HK-2 (cell line): ENCODE measurements at regions not wholly inside any gene's neighbourhood (a gene's known extent, or its start where the extent isn't known, plus 50 kb on each side); places are given as distances from the start of the nearest gene placed in this dataset.

Source experiments
- DNase-seq: peaks from one replicate; pipeline ENCODE4 v3.0.0-alpha.2; 2018; ENCODE audit not compliant: unreplicated experiment

DNA sequence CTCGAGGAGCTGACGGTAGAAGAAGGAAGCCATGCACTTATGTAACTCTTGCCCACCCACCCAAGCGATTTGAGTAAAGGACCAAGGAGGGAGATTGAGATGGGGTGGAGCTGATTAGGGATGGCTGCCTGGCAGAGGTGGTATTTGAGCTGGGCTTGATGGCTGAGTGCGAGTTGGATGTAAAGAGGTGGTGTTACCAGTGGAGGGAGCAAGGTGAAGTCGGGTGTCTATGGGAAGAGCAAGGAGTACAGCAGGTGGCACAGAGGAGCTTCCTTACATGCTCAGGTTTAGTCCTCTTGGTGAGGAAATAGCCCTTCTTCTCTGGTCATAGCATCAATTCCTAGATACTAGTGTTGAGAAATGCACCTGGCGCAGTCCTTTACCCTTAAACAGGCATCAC, 294.2 kb upstream of the SKOR2 start:
- DNase-seq, result no peak

GRCh38 chr18:47543080-47543479, 291.6 kb upstream of the SKOR2 start:
- DNase-seq, result no peak

GRCh38 chr18:47542551-47542950, 291.1 kb upstream of the SKOR2 start:
- DNase-seq, result no peak

DNA sequence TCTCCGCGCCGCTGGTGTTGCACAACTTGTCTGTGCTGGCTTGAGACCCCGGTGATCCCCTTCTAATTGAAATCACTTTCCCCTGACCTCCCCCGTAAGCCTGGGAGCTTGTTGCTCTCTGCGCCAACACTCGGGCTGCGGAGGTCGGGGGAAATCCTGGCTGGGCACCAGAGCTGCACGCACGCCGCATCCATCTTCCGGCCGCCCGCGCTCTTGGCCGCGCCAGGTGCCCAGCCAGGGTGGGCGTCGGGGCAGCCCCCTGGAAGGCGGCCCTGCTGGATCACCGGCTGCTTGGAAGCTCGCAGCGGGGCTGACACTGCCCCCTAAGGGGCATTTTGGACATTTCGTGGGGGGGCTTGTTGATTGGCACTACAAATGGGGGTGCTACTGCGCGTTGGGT, 280.3 kb upstream of the SKOR2 start:
- DNase-seq, result no peak

DNA sequence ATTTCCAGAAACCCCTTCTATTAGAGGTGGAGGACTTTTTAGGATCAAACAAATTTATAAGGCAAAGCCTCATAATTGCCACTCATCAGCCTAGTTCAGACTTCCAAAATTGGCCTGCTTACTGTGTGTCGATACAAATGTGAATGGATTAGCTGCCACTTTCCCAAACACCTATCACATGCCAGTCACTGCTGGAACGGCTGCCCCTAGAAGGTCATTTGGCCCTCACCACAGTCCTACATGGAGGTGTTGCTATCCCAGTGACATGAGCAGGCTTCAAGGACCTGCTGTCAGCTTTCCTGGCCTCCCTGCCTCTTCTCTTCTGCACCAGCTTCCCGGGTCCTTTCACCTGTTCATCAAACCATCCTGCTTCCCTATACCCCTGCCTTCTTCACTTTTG, 279.2 kb upstream of the SKOR2 start:
- DNase-seq, result no peak

GRCh38 chr18:47528343-47528742, 276.9 kb upstream of the SKOR2 start:
- no peak for DNase-seq

DNA sequence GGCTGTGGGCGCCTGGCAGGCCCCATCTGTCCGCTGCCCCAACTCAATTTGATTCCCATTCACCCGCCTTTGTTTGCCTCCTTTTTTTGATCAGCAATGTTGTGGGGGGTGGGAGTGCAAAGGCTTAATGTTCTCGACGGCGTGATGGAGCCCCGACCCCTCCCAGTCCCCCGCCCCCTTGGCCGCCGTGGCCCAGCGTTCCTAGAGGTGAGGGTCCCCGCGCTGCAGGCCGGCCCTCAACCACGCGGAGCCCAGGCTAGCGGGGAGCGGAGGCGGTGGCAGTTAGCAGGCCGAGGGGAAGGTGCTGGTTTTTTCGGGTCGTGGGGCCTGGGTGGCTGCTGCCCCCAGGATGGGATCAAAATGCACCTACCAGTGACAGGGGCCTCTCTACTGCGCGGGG, 274.7 kb upstream of the SKOR2 start:
- no peak for DNase-seq

GRCh38 chr18:47522359-47522758, 270.9 kb upstream of the SKOR2 start:
- DNase-seq, result no peak

DNA sequence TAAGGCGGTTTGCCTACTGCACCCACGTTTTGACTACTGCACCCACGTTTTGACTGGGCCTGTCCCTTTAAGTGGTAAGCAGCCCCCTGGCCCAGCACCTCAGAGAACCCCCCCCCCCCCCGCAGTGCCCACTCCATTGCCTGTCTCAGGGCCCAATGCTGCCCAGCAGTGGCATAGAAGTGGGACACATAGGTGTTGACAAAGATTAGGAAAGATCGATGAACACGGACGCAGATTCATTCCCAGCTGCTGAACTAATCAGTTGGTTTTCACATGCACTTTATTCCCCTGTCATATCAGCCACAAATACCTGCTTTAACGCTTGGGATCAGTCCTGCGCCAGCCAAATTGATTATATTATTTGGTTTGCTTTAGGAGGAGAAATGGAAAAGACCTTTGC, 268.8 kb upstream of the SKOR2 start:
- no peak for DNase-seq

DNA sequence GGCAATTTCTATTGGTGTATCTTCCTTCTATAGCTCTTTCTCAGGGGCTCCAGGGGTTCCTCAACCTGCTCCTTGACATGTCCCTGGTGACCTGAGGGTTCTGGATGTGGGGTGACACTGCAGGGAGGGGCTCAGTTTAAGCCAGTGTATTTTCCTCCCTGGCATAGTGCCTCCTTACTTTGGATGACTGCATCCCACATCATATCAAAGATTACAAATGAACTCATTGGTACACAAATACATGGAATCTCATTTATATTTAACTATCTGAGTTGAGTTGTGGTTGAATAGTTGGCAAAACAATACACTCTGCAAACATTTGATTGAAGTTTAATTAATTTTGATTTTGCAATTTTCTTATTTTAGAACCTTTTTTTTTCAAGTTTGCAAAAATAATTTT, 268.2 kb upstream of the SKOR2 start:
- no peak for DNase-seq

- no peak for DNase-seq
Measured at GRCh38 chr18:47519277-47519676, 267.8 kb upstream of the SKOR2 start.

DNA sequence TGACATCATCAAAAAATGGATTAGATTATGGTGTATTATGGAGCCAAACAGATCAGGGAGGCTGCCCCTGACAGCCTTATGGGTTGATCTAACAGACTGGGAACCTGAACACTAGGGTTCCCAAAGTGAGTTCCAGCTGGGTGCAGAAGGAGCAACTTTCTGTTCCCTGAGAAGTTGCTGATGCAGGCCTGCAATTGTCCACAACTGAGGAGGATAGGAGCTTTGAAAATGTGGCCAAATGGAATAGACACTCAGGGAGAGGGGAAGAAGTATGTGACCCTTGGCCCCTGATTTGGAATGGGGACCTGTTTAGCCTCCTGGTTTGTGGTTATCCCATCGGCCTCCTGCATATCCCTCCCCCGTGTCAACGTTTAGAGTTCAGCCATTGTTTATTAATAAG, 262.2 kb upstream of the SKOR2 start:
- DNase-seq, result no peak

DNA sequence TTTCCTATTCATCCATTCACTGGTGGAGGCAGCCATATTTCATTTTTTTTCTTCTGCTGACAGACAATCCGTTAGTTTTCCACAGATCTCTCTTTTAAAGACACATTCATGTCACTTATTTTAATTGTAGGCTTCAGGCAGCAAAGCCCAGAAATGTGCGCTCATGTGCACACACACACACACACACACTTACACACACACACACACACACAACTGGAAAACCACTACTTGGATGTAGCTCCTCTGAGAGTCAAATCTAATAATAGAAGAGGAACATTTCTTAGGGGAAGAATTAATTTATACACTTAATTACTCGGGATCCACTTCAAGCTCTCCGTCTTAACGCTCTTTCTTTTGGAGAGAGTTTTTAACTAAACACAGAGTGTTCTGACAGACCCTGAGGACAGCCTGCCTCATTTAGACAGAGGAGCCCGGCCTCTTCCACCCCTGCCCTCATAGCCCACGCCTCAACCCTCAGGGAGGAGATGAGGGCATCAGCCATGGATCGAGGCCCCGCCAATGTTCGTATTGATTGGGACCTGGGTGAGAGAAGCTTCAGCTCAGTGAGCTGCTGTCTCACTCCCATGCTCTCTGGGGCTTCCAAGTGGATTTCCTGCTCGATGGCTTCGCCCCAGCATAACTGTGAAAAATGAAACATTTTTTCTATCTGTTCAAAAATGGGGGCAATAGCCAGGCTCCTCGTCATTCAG, 261.4 kb upstream of the SKOR2 start:
- DNase-seq, result no peak

GRCh38 chr18:47512056-47512455, 260.6 kb upstream of the SKOR2 start:
- DNase-seq, result no peak

DNA sequence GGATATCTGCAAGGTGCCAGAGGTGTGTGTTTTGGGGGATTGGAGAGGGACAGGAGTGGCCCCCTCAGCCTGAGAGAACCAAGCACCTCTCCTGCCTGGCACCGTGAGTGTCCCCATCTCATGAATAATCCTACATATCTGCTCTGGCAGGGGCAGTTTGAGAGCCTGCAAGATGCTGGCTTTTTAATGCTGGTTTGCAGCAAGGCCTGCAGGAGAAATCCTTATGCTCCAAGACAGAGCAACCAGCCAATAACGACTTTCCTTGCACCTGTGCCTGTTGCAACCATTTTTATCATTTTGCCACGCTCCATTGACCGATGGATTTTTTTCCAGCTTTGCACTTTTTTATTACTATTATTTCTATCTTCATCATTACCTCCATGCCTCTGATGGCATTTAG, 259.4 kb upstream of the SKOR2 start:
- DNase-seq, result no peak

DNA sequence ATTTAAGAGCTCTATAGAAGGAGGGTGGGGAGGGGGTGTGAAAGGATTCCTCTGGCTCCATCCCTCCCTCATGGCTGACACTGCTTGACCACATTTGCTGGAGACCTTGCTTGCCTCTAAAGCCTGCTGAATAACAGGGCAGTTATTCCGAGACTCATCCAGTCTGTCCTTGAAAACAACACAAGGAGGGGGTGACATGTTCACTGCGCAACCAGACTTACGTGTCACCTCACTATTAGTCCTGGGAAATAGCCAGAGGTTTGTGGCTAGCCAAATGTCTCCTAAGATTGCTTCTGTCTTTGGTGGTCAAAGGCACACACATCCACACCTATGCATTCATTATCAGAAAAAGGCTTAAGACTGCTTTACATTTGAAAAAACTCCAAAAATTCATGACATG, 256.2 kb upstream of the SKOR2 start:
- no peak for DNase-seq

- DNase-seq, result no peak
Measured at GRCh38 chr18:47506897-47507296, 255.4 kb upstream of the SKOR2 start.

DNA sequence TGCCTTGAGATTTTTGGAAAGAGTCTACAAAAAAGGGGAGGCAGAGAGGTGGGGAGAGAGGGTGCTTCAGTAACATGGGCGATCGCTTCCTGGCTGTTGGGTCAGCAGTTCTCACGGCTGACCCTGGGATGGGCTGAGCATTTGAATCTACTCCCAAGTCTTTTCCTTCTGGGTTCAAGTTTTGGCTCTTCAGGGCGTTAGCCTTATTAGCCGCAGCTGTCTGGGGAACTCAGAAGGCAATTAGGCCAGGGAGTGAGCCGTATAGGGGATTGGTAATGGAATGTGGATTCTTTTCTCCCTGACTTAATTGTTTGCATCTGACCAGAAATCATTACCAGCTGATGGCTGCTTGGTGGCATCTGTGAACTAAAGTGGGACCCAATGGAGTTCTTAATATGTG, 250.5 kb upstream of the SKOR2 start:
- DNase-seq, result no peak

GRCh38 chr18:47500930-47501329, 249.5 kb upstream of the SKOR2 start:
- no peak for DNase-seq

- no peak for DNase-seq
Measured at GRCh38 chr18:47492691-47493090, 241.2 kb upstream of the SKOR2 start.

DNA sequence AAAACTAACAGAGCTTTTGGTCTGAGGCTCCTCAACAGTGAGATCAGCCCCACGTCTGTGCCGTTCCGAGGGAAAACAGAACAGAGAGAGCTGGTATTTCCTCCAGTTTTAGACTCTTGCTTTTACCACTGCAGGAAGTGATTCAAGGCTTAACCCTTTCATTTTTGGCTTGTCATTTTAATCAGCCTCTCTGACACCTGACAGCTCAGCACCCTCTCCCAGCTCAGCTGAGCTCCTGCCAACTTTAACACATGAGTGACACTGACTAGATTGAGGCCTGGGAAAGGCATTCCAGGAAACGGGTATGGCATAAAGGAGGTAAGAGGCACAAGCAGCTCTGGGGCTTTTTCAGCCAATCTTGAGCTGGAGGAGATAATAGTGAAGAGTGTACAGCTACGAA, 239.4 kb upstream of the SKOR2 start:
- DNase-seq, result no peak

GRCh38 chr18:47485221-47485797, 233.8 kb upstream of the SKOR2 start:
- no peak for DNase-seq

DNA sequence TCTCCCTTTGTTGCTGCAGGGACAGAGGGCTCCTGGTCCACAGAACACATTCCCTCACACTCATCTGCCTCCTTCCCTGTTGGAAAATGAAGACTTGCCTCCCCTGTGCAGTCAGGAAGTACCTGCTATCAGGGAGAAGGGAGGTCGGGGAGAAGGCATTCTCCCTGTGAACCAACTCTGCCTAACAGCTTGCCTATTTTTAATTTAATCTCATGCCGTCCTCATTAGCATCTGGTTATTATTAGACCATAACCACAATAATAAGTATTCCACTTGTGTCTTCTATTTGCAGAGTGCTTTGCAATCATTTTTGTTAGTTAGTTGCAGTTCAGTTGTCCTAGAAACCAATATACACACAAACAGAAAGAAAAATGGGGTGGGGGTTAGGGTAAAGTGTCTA, 232.6 kb upstream of the SKOR2 start:
- no peak for DNase-seq

- DNase-seq, result no peak
Measured at GRCh38 chr18:47480166-47480565, 228.7 kb upstream of the SKOR2 start.
